ENCODE measurements at regions not wholly inside any gene's neighbourhood (a gene's known extent, or its start where the extent isn't known, plus 50 kb on each side); places are given as distances from the start of the nearest gene placed in this dataset.

GRCh38 chr7:46830-47140, 145.6 kb upstream of the FAM20C start:
- DNase-seq (no peak), ATAC-seq (ENCODE audit: low read depth in 2 of 2) (no peak)
- Histone ChIP-seq H3K27me3 (ENCODE audit: control insufficient read depth, insufficient read depth, low read length) (no peaks in the 10 kb centered on the region), H3K36me3 (ENCODE audit: control insufficient read depth, insufficient read depth, low read length) (no peaks in the 10 kb centered on the region), H3K9me3 (ENCODE audit: control insufficient read depth in 2 of 2, low read length in 2 of 2) (no peaks in the 10 kb centered on the region), H3K27ac (ENCODE audit: insufficient read depth, low read length, poor library complexity, severe bottlenecking) (no peak overlapping the region), H3K4me3 (ENCODE audit: low read depth, low read length) (no peak overlapping the region), H3K4me1 (ENCODE audit: control insufficient read depth, insufficient read depth, low read length, poor library complexity, severe bottlenecking) (no peaks in the 10 kb centered on the region)
- H3K36me3 Mint-ChIP-seq: peaks cover 3% of the 10 kb centered on the region
- H3K4me3 Mint-ChIP-seq: no peak overlapping the region
- no peak overlapping the region for H3K27ac Mint-ChIP-seq
- H3K9me3 Mint-ChIP-seq: peaks cover 0 to 4% (median 0%) of the 10 kb centered on the region in 7 donors
- no peaks in the 10 kb centered on the region for H3K4me1 Mint-ChIP-seq
- H3K27me3 Mint-ChIP-seq: peaks cover 10% of the 10 kb centered on the region

- Histone ChIP-seq H3K9me3 (ENCODE audit: control insufficient read depth in 2 of 2, low read length in 2 of 2) (no peaks in the 10 kb centered on the region), H3K4me3 (ENCODE audit: low read depth, low read length) (no peak overlapping the region), H3K27ac (ENCODE audit: insufficient read depth, low read length, poor library complexity, severe bottlenecking) (no peak overlapping the region), H3K4me1 (ENCODE audit: control insufficient read depth, insufficient read depth, low read length, poor library complexity, severe bottlenecking) (no peaks in the 10 kb centered on the region), H3K36me3 (ENCODE audit: control insufficient read depth, insufficient read depth, low read length) (no peaks in the 10 kb centered on the region), H3K27me3 (ENCODE audit: control insufficient read depth, insufficient read depth, low read length) (no peaks in the 10 kb centered on the region)
- no peak overlapping the region for H3K4me3 Mint-ChIP-seq
- no peak for ATAC-seq (ENCODE audit: low read depth in 2 of 2)
- no peak overlapping the region for H3K27ac Mint-ChIP-seq
- no peak for DNase-seq
- H3K4me1 Mint-ChIP-seq: no peaks in the 10 kb centered on the region
- H3K36me3 Mint-ChIP-seq: peaks cover 3% of the 10 kb centered on the region
- peaks cover 0 to 4% (median 0%) of the 10 kb centered on the region in 7 donors for H3K9me3 Mint-ChIP-seq
- H3K27me3 Mint-ChIP-seq: no peaks in the 10 kb centered on the region
Measured at GRCh38 chr7:51456-52068, 140.8 kb upstream of the FAM20C start.

DNA sequence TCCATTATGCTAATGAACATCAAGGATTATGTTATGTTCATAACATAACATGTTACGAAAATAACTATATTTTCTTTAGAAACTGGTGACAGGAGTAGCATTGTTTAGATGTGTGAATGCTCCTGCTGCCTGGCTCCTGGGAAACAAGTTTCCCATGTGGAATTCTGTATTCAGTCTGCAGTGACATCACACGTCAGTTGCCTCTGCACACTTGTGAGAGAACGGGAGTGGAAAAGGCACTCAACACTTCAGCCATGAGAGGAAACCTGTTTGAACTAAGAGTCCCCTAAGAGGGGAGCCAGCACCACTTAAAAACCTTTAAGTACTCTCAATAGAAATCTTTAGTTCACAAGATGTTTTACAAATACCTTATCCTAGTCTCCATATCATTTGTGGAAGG, 140.3 kb upstream of the FAM20C start:
- no peaks in the 10 kb centered on the region for H3K4me1 Mint-ChIP-seq
- no peak overlapping the region for H3K4me3 Mint-ChIP-seq
- no peaks in the 10 kb centered on the region for H3K27me3 Mint-ChIP-seq

GRCh38 chr7:53531-53930, 138.8 kb upstream of the FAM20C start:
- Histone ChIP-seq H3K27ac (ENCODE audit: insufficient read depth, low read length, poor library complexity, severe bottlenecking) (no peak overlapping the region), H3K9me3 (ENCODE audit: control insufficient read depth in 2 of 2, low read length in 2 of 2) (no peaks in the 10 kb centered on the region), H3K4me1 (ENCODE audit: control insufficient read depth, insufficient read depth, low read length, poor library complexity, severe bottlenecking) (no peaks in the 10 kb centered on the region), H3K4me3 (ENCODE audit: low read depth, low read length) (no peak overlapping the region), H3K36me3 (ENCODE audit: control insufficient read depth, insufficient read depth, low read length) (no peaks in the 10 kb centered on the region), H3K27me3 (ENCODE audit: control insufficient read depth, insufficient read depth, low read length) (no peaks in the 10 kb centered on the region)
- no peaks in the 10 kb centered on the region for H3K36me3 Mint-ChIP-seq
- no peaks in the 10 kb centered on the region for H3K27me3 Mint-ChIP-seq
- H3K9me3 Mint-ChIP-seq: no peaks in the 10 kb centered on the region
- H3K4me3 Mint-ChIP-seq: no peak overlapping the region
- H3K27ac Mint-ChIP-seq: no peak overlapping the region
- DNase-seq (no peak), ATAC-seq (ENCODE audit: low read depth in 2 of 2) (no peak)
- no peaks in the 10 kb centered on the region for H3K4me1 Mint-ChIP-seq

More for the DNA sequence above, 140.3 kb upstream of the FAM20C start:
- Mint-ChIP-seq H3K36me3 (peaks cover under 1% of the 10 kb centered on the region), H3K9me3 (peaks cover 0 to under 1% (median 0%) of the 10 kb centered on the region in 7 donors), H3K27ac (no peak overlapping the region)
- no peaks in the 10 kb centered on the region for H3K4me1 ChIP-seq (ENCODE audit: control insufficient read depth, insufficient read depth, low read length, poor library complexity, severe bottlenecking)
- DNase-seq: no peak
- H3K27me3 ChIP-seq (ENCODE audit: control insufficient read depth, insufficient read depth, low read length): no peaks in the 10 kb centered on the region
- no peak overlapping the region for H3K4me3 ChIP-seq (ENCODE audit: low read depth, low read length)
- no peaks in the 10 kb centered on the region for H3K36me3 ChIP-seq (ENCODE audit: control insufficient read depth, insufficient read depth, low read length)
- no peak overlapping the region for H3K27ac ChIP-seq (ENCODE audit: insufficient read depth, low read length, poor library complexity, severe bottlenecking)
- H3K9me3 ChIP-seq (ENCODE audit: control insufficient read depth in 2 of 2, low read length in 2 of 2): no peaks in the 10 kb centered on the region
- no peak for ATAC-seq (ENCODE audit: low read depth in 2 of 2)

DNA sequence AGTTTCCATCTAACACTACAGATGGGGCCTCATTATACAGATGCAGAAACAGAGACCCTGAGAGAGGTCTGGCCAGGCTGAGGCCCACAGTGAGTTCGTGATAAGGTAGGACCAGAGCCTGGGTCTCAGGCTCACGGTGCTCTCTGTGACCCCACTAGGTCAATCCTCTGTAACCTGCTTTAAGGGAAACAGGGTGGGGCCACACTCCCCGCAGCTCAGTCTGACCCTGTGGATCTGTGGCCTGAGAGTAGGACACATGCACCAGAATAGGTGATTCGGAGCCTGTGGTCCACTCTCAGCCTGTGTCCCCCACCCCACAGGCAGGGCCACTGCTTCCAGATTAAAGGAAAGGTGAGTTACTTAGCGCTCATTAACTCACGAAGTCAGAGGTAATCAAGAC, 137.8 kb upstream of the FAM20C start:
- Mint-ChIP-seq H3K4me3 (no peak overlapping the region), H3K27me3 (no peaks in the 10 kb centered on the region), H3K9me3 (no peaks in the 10 kb centered on the region), H3K36me3 (no peaks in the 10 kb centered on the region), H3K27ac (no peak overlapping the region), H3K4me1 (no peaks in the 10 kb centered on the region)
- Histone ChIP-seq H3K27me3 (ENCODE audit: control insufficient read depth, insufficient read depth, low read length) (no peaks in the 10 kb centered on the region), H3K4me1 (ENCODE audit: control insufficient read depth, insufficient read depth, low read length, poor library complexity, severe bottlenecking) (no peaks in the 10 kb centered on the region), H3K27ac (ENCODE audit: insufficient read depth, low read length, poor library complexity, severe bottlenecking) (no peak overlapping the region), H3K4me3 (ENCODE audit: low read depth, low read length) (no peak overlapping the region), H3K9me3 (ENCODE audit: control insufficient read depth in 2 of 2, low read length in 2 of 2) (no peaks in the 10 kb centered on the region), H3K36me3 (ENCODE audit: control insufficient read depth, insufficient read depth, low read length) (no peaks in the 10 kb centered on the region)
- ATAC-seq (ENCODE audit: low read depth in 2 of 2) (no peak), DNase-seq (no peak)

DNA sequence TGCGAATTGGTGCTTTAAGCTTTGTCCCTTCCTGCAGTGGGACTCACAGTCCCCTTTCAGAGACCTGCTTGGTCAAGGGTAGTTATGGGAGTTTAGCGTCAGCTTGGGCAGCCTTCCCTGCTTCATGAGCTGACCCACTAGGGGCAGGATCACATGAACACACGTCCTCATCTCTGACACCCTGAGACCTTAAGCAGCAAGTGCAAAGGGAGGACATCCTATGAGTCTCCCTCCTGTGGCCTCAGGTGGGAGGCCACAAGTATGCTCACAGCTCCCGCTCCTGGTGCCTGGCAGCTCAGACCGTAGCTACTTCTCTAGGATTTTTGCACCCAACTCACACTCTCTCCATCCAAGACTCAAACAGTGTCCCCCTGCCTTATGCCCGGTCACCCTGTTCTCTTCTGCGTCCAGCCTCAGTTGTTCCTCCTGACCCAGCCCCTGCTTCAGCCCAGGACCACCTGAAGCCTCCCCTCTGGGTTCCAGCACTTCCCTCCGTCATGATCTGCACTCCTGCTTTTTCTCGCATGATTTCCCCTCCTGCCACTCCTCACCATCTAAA, 136.6 kb upstream of the FAM20C start:
- Mint-ChIP-seq H3K36me3 (no peaks in the 10 kb centered on the region), H3K27me3 (no peaks in the 10 kb centered on the region), H3K9me3 (no peaks in the 10 kb centered on the region), H3K4me1 (no peaks in the 10 kb centered on the region), H3K27ac (no peak overlapping the region), H3K4me3 (no peak overlapping the region)
- ATAC-seq (ENCODE audit: low read depth in 2 of 2) (no peak), DNase-seq (no peak)
- no peaks in the 10 kb centered on the region for H3K27me3 ChIP-seq (ENCODE audit: control insufficient read depth, insufficient read depth, low read length)
- H3K9me3 ChIP-seq (ENCODE audit: control insufficient read depth in 2 of 2, low read length in 2 of 2): no peaks in the 10 kb centered on the region
- no peak overlapping the region for H3K4me3 ChIP-seq (ENCODE audit: low read depth, low read length)
- no peaks in the 10 kb centered on the region for H3K4me1 ChIP-seq (ENCODE audit: control insufficient read depth, insufficient read depth, low read length, poor library complexity, severe bottlenecking)
- H3K27ac ChIP-seq (ENCODE audit: insufficient read depth, low read length, poor library complexity, severe bottlenecking): no peak overlapping the region
- no peaks in the 10 kb centered on the region for H3K36me3 ChIP-seq (ENCODE audit: control insufficient read depth, insufficient read depth, low read length)

- Mint-ChIP-seq H3K4me3 (no peak overlapping the region), H3K27me3 (no peaks in the 10 kb centered on the region), H3K36me3 (no peaks in the 10 kb centered on the region), H3K4me1 (no peaks in the 10 kb centered on the region), H3K9me3 (no peaks in the 10 kb centered on the region), H3K27ac (no peak overlapping the region)
- no peak for ATAC-seq (ENCODE audit: low read depth in 2 of 2)
- Histone ChIP-seq H3K4me1 (ENCODE audit: control insufficient read depth, insufficient read depth, low read length, poor library complexity, severe bottlenecking) (no peaks in the 10 kb centered on the region), H3K36me3 (ENCODE audit: control insufficient read depth, insufficient read depth, low read length) (no peaks in the 10 kb centered on the region), H3K4me3 (ENCODE audit: low read depth, low read length) (no peak overlapping the region), H3K27ac (ENCODE audit: insufficient read depth, low read length, poor library complexity, severe bottlenecking) (no peak overlapping the region), H3K9me3 (ENCODE audit: control insufficient read depth in 2 of 2, low read length in 2 of 2) (no peaks in the 10 kb centered on the region), H3K27me3 (ENCODE audit: control insufficient read depth, insufficient read depth, low read length) (no peaks in the 10 kb centered on the region)
- DNase-seq: no peak
Measured at GRCh38 chr7:56291-56913, 136.0 kb upstream of the FAM20C start.

DNA sequence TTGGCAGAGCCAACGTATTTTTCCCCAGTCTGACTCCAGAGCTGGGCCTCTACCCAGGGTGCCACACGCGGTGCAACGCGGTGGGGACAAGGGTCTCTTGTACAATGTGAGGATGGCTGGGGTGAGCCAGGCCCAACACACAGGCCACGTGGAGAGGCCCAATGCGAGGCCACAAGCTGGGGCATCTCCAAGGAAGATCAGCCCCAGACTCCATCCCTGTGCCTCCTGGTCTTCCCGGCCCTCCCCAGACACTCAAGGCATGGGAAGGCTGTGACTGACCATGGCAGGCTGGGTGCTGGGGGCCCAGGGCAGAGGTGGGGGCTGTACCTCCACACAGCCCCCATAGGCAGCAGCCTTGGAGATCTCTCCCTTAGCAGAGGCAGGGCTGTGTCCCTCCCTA, 135.3 kb upstream of the FAM20C start:
- H3K4me3 Mint-ChIP-seq: no peak overlapping the region
- H3K36me3 Mint-ChIP-seq: no peaks in the 10 kb centered on the region
- Histone ChIP-seq H3K36me3 (ENCODE audit: control insufficient read depth, insufficient read depth, low read length) (no peaks in the 10 kb centered on the region), H3K9me3 (ENCODE audit: control insufficient read depth in 2 of 2, low read length in 2 of 2) (no peaks in the 10 kb centered on the region), H3K27me3 (ENCODE audit: control insufficient read depth, insufficient read depth, low read length) (no peaks in the 10 kb centered on the region), H3K4me1 (ENCODE audit: control insufficient read depth, insufficient read depth, low read length, poor library complexity, severe bottlenecking) (no peaks in the 10 kb centered on the region), H3K4me3 (ENCODE audit: low read depth, low read length) (no peak overlapping the region), H3K27ac (ENCODE audit: insufficient read depth, low read length, poor library complexity, severe bottlenecking) (no peak overlapping the region)
- no peak overlapping the region for H3K27ac Mint-ChIP-seq
- H3K4me1 Mint-ChIP-seq: no peaks in the 10 kb centered on the region
- DNase-seq (no peak), ATAC-seq (ENCODE audit: low read depth in 2 of 2) (no peak)
- no peaks in the 10 kb centered on the region for H3K27me3 Mint-ChIP-seq
- H3K9me3 Mint-ChIP-seq: no peaks in the 10 kb centered on the region

All from CD4-positive, CD25-positive, alpha-beta regulatory T cell (primary cell).